ENCODE measurements at regions not wholly inside any gene's neighbourhood (a gene's known extent, or its start where the extent isn't known, plus 50 kb on each side); places are given as distances from the start of the nearest gene placed in this dataset.

GRCh38 chr1:96296991-96297390 lies 424.6 kb upstream of the PTBP2 start:
- Histone ChIP-seq H3K27me3 (ENCODE audit: control insufficient read depth, insufficient read depth, low read length) (no peaks in the 10 kb centered on the region), H3K4me3 (ENCODE audit: low read depth, low read length) (no peak overlapping the region), H3K36me3 (ENCODE audit: control insufficient read depth, insufficient read depth, low read length) (no peaks in the 10 kb centered on the region)
- no peak for DNase-seq (ENCODE audit: low read depth)
- no peak for TF ChIP-seq CTCF (IDR thresholded peaks at IDR 0.05; ENCODE audit: insufficient read depth, low read length, poor library complexity, severe bottlenecking)

GRCh38 chr1:96306809-96307560 lies 414.6 kb upstream of the PTBP2 start:
- H3K27me3 ChIP-seq (ENCODE audit: control insufficient read depth, insufficient read depth, low read length), result no peaks in the 10 kb centered on the region
- DNase-seq (ENCODE audit: low read depth), result no peak
- TF ChIP-seq CTCF (IDR thresholded peaks at IDR 0.05; ENCODE audit: insufficient read depth, low read length, poor library complexity, severe bottlenecking), result no peak
- no peaks in the 10 kb centered on the region for H3K36me3 ChIP-seq (ENCODE audit: control insufficient read depth, insufficient read depth, low read length)
- H3K4me3 ChIP-seq (ENCODE audit: low read depth, low read length), result no peak overlapping the region

GRCh38 chr1:96308314-96308713 lies 413.3 kb upstream of the PTBP2 start:
- no peak overlapping the region for H3K4me3 ChIP-seq (ENCODE audit: low read depth, low read length)
- H3K36me3 ChIP-seq (ENCODE audit: control insufficient read depth, insufficient read depth, low read length), result no peaks in the 10 kb centered on the region
- no peak for TF ChIP-seq CTCF (IDR thresholded peaks at IDR 0.05; ENCODE audit: insufficient read depth, low read length, poor library complexity, severe bottlenecking)
- no peak for DNase-seq (ENCODE audit: low read depth)
- no peaks in the 10 kb centered on the region for H3K27me3 ChIP-seq (ENCODE audit: control insufficient read depth, insufficient read depth, low read length)

GRCh38 chr1:96309783-96310182 lies 411.8 kb upstream of the PTBP2 start:
- peak; percentile 32 for DNase-seq (ENCODE audit: low read depth)
- Histone ChIP-seq H3K4me3 (ENCODE audit: low read depth, low read length) (no peak overlapping the region), H3K36me3 (ENCODE audit: control insufficient read depth, insufficient read depth, low read length) (no peaks in the 10 kb centered on the region), H3K27me3 (ENCODE audit: control insufficient read depth, insufficient read depth, low read length) (no peaks in the 10 kb centered on the region)
- no peak for TF ChIP-seq CTCF (IDR thresholded peaks at IDR 0.05; ENCODE audit: insufficient read depth, low read length, poor library complexity, severe bottlenecking)

- Histone ChIP-seq H3K27me3 (ENCODE audit: control insufficient read depth, insufficient read depth, low read length) (no peaks in the 10 kb centered on the region), H3K36me3 (ENCODE audit: control insufficient read depth, insufficient read depth, low read length) (no peaks in the 10 kb centered on the region), H3K4me3 (ENCODE audit: low read depth, low read length) (no peak overlapping the region)
- no peak for DNase-seq (ENCODE audit: low read depth)
- TF ChIP-seq CTCF (IDR thresholded peaks at IDR 0.05; ENCODE audit: insufficient read depth, low read length, poor library complexity, severe bottlenecking), result no peak
Measured at GRCh38 chr1:96313216-96313615, 408.4 kb upstream of the PTBP2 start.

- no peak for TF ChIP-seq CTCF (IDR thresholded peaks at IDR 0.05; ENCODE audit: insufficient read depth, low read length, poor library complexity, severe bottlenecking)
- no peaks in the 10 kb centered on the region for H3K36me3 ChIP-seq (ENCODE audit: control insufficient read depth, insufficient read depth, low read length)
- no peak overlapping the region for H3K4me3 ChIP-seq (ENCODE audit: low read depth, low read length)
- DNase-seq (ENCODE audit: low read depth), result no peak
- no peaks in the 10 kb centered on the region for H3K27me3 ChIP-seq (ENCODE audit: control insufficient read depth, insufficient read depth, low read length)
Measured at GRCh38 chr1:96329121-96329520, 392.5 kb upstream of the PTBP2 start.
